ENCODE measurements at regions not wholly inside any gene's neighbourhood (a gene's known extent, or its start where the extent isn't known, plus 50 kb on each side); places are given as distances from the start of the nearest gene placed in this dataset.
A peak's percentile ranks its signal among the peaks of the same experiment; 100 is the strongest.

- Histone ChIP-seq H3K4me2 (ENCODE audit: low read length) (no peak overlapping the region), H4K20me1 (ENCODE audit: insufficient read depth) (no peaks in the 10 kb centered on the region), H3K9me3 (ENCODE audit: low read length) (no peaks in the 10 kb centered on the region), H3K36me3 (ENCODE audit: insufficient read depth, low read length) (no peaks in the 10 kb centered on the region), H3K79me2 (replicated peaks; ENCODE audit: insufficient read depth, low read length) (no peaks in the 10 kb centered on the region), H2AFZ (ENCODE audit: low read depth, low read length) (no peak overlapping the region), H3K27ac (ENCODE audit: low read length) (no peak overlapping the region), H3F3A (ENCODE audit: insufficient read depth, low read length, poor library complexity, severe bottlenecking) (no peaks in the 10 kb centered on the region), H3K27me3 (ENCODE audit: insufficient read depth, low read depth, low read length) (no peaks in the 10 kb centered on the region), H3K9ac (ENCODE audit: low read length) (no peak overlapping the region), H3K4me3 (ENCODE audit: low read length) (no peak overlapping the region), H3K9me2 (ENCODE audit: insufficient read depth, low read length) (no peaks in the 10 kb centered on the region)
- TF ChIP-seq POLR2AphosphoS5 (IDR thresholded peaks at IDR 0.05) (no peak), TAF1 (IDR thresholded peaks at IDR 0.05; ENCODE audit: low read depth) (no peak), MXI1 (conservative IDR thresholded peaks at IDR 0.05; ENCODE audit: poor library complexity, severe bottlenecking) (no peak), SMC3 (conservative IDR thresholded peaks at IDR 0.05; ENCODE audit: poor library complexity) (no peak), EP300 (conservative IDR thresholded peaks at IDR 0.05; ENCODE audit: poor library complexity, severe bottlenecking) (no peak), REST (IDR thresholded peaks at IDR 0.05; ENCODE audit: borderline replicate concordance) (no peak), RAD21 (conservative IDR thresholded peaks at IDR 0.05) (no peak), EZH2 (IDR thresholded peaks at IDR 0.05; ENCODE audit: borderline replicate concordance, insufficient read depth, low read length, poor library complexity, severe bottlenecking) (no peak), CTCF (IDR thresholded peaks at IDR 0.05; ENCODE audit: poor library complexity, severe bottlenecking) (no peak)
Measured at GRCh38 chrX:134139090-134139489, 97.9 kb upstream of the CCDC160 start.

- no peaks in the 10 kb centered on the region for H3K27me3 ChIP-seq (ENCODE audit: insufficient read depth, low read depth, low read length)
Measured at GRCh38 chrX:134144231-134144630, 92.8 kb upstream of the CCDC160 start.

More at GRCh38 chrX:134144231-134144630, 92.8 kb upstream of the CCDC160 start:
- no peak overlapping the region for H3K9ac ChIP-seq (ENCODE audit: low read length)
- no peaks in the 10 kb centered on the region for H3K36me3 ChIP-seq (ENCODE audit: insufficient read depth, low read length)
- no peak overlapping the region for H3K27ac ChIP-seq (ENCODE audit: low read length)
- no peak for TF ChIP-seq MXI1 (conservative IDR thresholded peaks at IDR 0.05; ENCODE audit: poor library complexity, severe bottlenecking)
- peak; percentile 37 for TF ChIP-seq CTCF (IDR thresholded peaks at IDR 0.05; ENCODE audit: poor library complexity, severe bottlenecking)
- TF ChIP-seq SMC3 (conservative IDR thresholded peaks at IDR 0.05; ENCODE audit: poor library complexity), result peak; percentile 29
- H3K9me3 ChIP-seq (ENCODE audit: low read length), result no peaks in the 10 kb centered on the region
- no peaks in the 10 kb centered on the region for H3K9me2 ChIP-seq (ENCODE audit: insufficient read depth, low read length)
- H3K79me2 ChIP-seq (replicated peaks; ENCODE audit: insufficient read depth, low read length), result no peaks in the 10 kb centered on the region
- H4K20me1 ChIP-seq (ENCODE audit: insufficient read depth), result no peaks in the 10 kb centered on the region
- no peak overlapping the region for H3K4me3 ChIP-seq (ENCODE audit: low read length)
- H3F3A ChIP-seq (ENCODE audit: insufficient read depth, low read length, poor library complexity, severe bottlenecking), result no peaks in the 10 kb centered on the region
- H3K4me2 ChIP-seq (ENCODE audit: low read length), result no peak overlapping the region
- H2AFZ ChIP-seq (ENCODE audit: low read depth, low read length), result no peak overlapping the region
